ENCODE measurements at regions not wholly inside any gene's neighbourhood (a gene's known extent, or its start where the extent isn't known, plus 50 kb on each side); places are given as distances from the start of the nearest gene placed in this dataset.
A peak's percentile ranks its signal among the peaks of the same experiment; 100 is the strongest.

GRCh38 chr5:74300808-74301389 lies 339.6 kb downstream of the ENC1 start:
- no peaks in the 10 kb centered on the region for H3K9me3 ChIP-seq (ENCODE audit: low read depth)
- H3K36me3 ChIP-seq: no peaks in the 10 kb centered on the region
- TF ChIP-seq CTCF (IDR thresholded peaks at IDR 0.05; ENCODE audit: low read depth, low read length): no peak

GRCh38 chr5:74299833-74300232 lies 340.7 kb downstream of the ENC1 start:
- no peak overlapping the region for H3K4me3 ChIP-seq
- H3K9me3 ChIP-seq (ENCODE audit: low read depth): no peaks in the 10 kb centered on the region
- TF ChIP-seq CTCF (IDR thresholded peaks at IDR 0.05; ENCODE audit: low read depth, low read length): no peak
- no peaks in the 10 kb centered on the region for H3K27me3 ChIP-seq
- H3K27ac ChIP-seq: no peak overlapping the region
- no peaks in the 10 kb centered on the region for H3K36me3 ChIP-seq
- no peaks in the 10 kb centered on the region for H3K4me1 ChIP-seq (ENCODE audit: low read depth)
- no peak for DNase-seq (ENCODE audit: low read depth in 1 of 2, low spot score in 1 of 2)

More at GRCh38 chr5:74300808-74301389, 339.6 kb downstream of the ENC1 start:
- Histone ChIP-seq H3K4me3 (no peak overlapping the region), H3K4me1 (ENCODE audit: low read depth) (no peaks in the 10 kb centered on the region), H3K27me3 (no peaks in the 10 kb centered on the region), H3K27ac (no peak overlapping the region)
- no peak for DNase-seq (ENCODE audit: low read depth in 1 of 2, low spot score in 1 of 2)

- H3K27me3 ChIP-seq: no peaks in the 10 kb centered on the region
- no peak for TF ChIP-seq CTCF (IDR thresholded peaks at IDR 0.05; ENCODE audit: low read depth, low read length)
- H3K36me3 ChIP-seq: no peaks in the 10 kb centered on the region
- no peaks in the 10 kb centered on the region for H3K9me3 ChIP-seq (ENCODE audit: low read depth)
- H3K4me3 ChIP-seq: no peak overlapping the region
- peak in 1 of 2 donors; percentile 66 for DNase-seq (ENCODE audit: low read depth in 1 of 2, low spot score in 1 of 2)
- no peaks in the 10 kb centered on the region for H3K4me1 ChIP-seq (ENCODE audit: low read depth)
- no peak overlapping the region for H3K27ac ChIP-seq
Observed at GRCh38 chr5:74296685-74297408, 343.7 kb downstream of the ENC1 start.

GRCh38 chr5:74295676-74296075 lies 344.9 kb downstream of the ENC1 start:
- no peak for DNase-seq (ENCODE audit: low read depth in 1 of 2, low spot score in 1 of 2)
- Histone ChIP-seq H3K27me3 (no peaks in the 10 kb centered on the region), H3K36me3 (no peaks in the 10 kb centered on the region), H3K4me1 (ENCODE audit: low read depth) (no peaks in the 10 kb centered on the region), H3K4me3 (no peak overlapping the region), H3K27ac (no peak overlapping the region), H3K9me3 (ENCODE audit: low read depth) (no peaks in the 10 kb centered on the region)
- no peak for TF ChIP-seq CTCF (IDR thresholded peaks at IDR 0.05; ENCODE audit: low read depth, low read length)

- no peak overlapping the region for H3K27ac ChIP-seq
- no peaks in the 10 kb centered on the region for H3K4me1 ChIP-seq (ENCODE audit: low read depth)
- no peaks in the 10 kb centered on the region for H3K27me3 ChIP-seq
- DNase-seq (ENCODE audit: low read depth in 1 of 2, low spot score in 1 of 2): no peak
- H3K36me3 ChIP-seq: no peaks in the 10 kb centered on the region
- no peak overlapping the region for H3K4me3 ChIP-seq
- no peaks in the 10 kb centered on the region for H3K9me3 ChIP-seq (ENCODE audit: low read depth)
- TF ChIP-seq CTCF (IDR thresholded peaks at IDR 0.05; ENCODE audit: low read depth, low read length): no peak
Observed at GRCh38 chr5:74295141-74295540, 345.4 kb downstream of the ENC1 start.

Data from cardiac muscle cell (in vitro differentiated cells and primary cell).